ENCODE measurements at regions not wholly inside any gene's neighbourhood (a gene's known extent, or its start where the extent isn't known, plus 50 kb on each side); places are given as distances from the start of the nearest gene placed in this dataset.

DNA sequence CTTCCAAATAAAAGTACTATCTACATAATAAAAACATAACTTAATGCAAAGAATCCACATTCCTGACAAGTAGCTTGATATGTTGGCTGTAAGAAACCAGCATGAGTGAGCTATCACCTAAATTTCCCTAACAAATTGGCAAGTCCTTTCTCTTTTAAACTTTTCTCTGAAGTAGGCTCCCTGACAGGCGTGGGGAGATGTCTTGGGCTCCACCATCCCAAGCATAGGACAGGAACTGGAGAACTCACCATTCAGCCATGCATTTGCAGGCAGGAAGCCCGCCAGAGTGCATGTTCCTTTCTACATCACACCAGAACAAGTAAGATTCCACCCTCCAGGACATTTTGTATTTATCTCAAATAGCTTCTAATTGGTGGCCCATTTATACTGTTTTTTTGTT, 921.9 kb upstream of the CELF4 start:
- POLR2A ChIA-PET (ENCODE audit: low non-redundant PET), result no interaction called here
- DNase-seq (ENCODE audit: low spot score), result no peak
- CTCF ChIA-PET, result no interaction called here
- TF ChIP-seq, protein P1, sequence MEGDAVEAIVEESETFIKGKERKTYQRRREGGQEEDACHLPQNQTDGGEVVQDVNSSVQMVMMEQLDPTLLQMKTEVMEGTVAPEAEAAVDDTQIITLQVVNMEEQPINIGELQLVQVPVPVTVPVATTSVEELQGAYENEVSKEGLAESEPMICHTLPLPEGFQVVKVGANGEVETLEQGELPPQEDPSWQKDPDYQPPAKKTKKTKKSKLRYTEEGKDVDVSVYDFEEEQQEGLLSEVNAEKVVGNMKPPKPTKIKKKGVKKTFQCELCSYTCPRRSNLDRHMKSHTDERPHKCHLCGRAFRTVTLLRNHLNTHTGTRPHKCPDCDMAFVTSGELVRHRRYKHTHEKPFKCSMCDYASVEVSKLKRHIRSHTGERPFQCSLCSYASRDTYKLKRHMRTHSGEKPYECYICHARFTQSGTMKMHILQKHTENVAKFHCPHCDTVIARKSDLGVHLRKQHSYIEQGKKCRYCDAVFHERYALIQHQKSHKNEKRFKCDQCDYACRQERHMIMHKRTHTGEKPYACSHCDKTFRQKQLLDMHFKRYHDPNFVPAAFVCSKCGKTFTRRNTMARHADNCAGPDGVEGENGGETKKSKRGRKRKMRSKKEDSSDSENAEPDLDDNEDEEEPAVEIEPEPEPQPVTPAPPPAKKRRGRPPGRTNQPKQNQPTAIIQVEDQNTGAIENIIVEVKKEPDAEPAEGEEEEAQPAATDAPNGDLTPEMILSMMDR (conservative IDR thresholded peaks at IDR 0.05; ENCODE audit: low read depth), result no peak
- no peak overlapping the region for H3K27ac ChIP-seq

- H3K27ac ChIP-seq, result no peak overlapping the region
- TF ChIP-seq, protein P1 (conservative IDR thresholded peaks at IDR 0.05; ENCODE audit: low read depth), result no peak
- ChIA-PET POLR2A (ENCODE audit: low non-redundant PET) (no interaction called here), CTCF (no interaction called here)
- no peak for DNase-seq (ENCODE audit: low spot score)
Observed at GRCh38 chr18:38483326-38483725, 917.7 kb upstream of the CELF4 start.

DNA sequence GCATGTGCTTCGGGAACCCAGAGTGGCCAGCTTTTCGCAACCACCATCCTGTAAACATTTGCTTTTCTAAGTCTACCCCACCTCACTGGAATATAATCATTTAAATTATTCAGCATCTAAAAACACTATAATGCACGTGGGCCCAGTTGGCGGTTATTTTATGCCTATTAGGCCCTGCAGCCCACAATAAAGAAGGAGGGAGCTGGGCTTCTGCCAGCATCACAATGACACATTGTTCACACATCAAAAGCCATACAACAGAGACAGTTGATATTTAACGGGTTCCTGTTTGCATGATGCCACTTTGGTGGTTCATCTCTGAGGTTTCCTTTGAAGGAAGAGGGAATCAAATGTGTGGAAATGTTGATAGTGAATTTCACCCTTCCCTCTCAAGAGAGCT, 916.0 kb upstream of the CELF4 start:
- DNase-seq (ENCODE audit: low spot score), result no peak
- TF ChIP-seq, protein P1 (conservative IDR thresholded peaks at IDR 0.05; ENCODE audit: low read depth), result no peak
- ChIA-PET CTCF (no interaction called here), POLR2A (ENCODE audit: low non-redundant PET) (no interaction called here)
- H3K27ac ChIP-seq, result no peak overlapping the region

- CTCF ChIA-PET, result no interaction called here
- POLR2A ChIA-PET (ENCODE audit: low non-redundant PET), result interaction anchor here (0.5 kb wide), 1 partner anchor 115 kb away, joined by 3 read pairs; no protein-coding TSS in a partner anchor
- TF ChIP-seq, protein P1 (conservative IDR thresholded peaks at IDR 0.05; ENCODE audit: low read depth), result no peak
Observed at GRCh38 chr18:38475686-38476085, 910.1 kb upstream of the CELF4 start.

GRCh38 chr18:38473535-38473934, 907.9 kb upstream of the CELF4 start:
- ChIA-PET CTCF (no interaction called here), POLR2A (ENCODE audit: low non-redundant PET) (no interaction called here)
- DNase-seq (ENCODE audit: low spot score), result no peak
- TF ChIP-seq, protein P1 (conservative IDR thresholded peaks at IDR 0.05; ENCODE audit: low read depth), result no peak
- no peak overlapping the region for H3K27ac ChIP-seq

More at GRCh38 chr18:38475686-38476085, 910.1 kb upstream of the CELF4 start:
- H3K27ac ChIP-seq, result no peak overlapping the region
- DNase-seq (ENCODE audit: low spot score), result no peak

DNA sequence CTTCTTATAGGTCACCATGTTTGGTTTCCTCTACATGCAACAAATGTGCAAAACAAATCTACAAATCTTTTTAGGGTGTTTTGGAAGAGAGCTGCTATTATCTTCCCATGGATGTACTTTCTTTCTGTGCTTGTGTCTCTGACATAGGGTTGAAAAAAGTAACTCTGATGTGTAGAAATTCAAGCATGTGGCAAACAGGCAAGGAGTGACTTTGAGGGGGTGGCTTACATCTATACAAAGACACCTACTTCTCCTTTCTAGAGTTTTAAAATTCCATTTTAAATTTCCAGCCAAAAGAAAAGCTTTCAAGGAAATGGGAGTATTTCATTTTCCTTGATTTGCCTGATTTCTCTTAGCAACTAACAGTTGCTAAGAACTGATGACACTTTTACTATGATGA, 904.8 kb upstream of the CELF4 start:
- POLR2A ChIA-PET (ENCODE audit: low non-redundant PET), result no interaction called here
- CTCF ChIA-PET, result no interaction called here
- no peak for DNase-seq (ENCODE audit: low spot score)
- TF ChIP-seq, protein P1 (conservative IDR thresholded peaks at IDR 0.05; ENCODE audit: low read depth), result no peak
- no peak overlapping the region for H3K27ac ChIP-seq

- ChIA-PET CTCF (interaction anchor here (0.7 kb wide), 1 partner anchor 133 kb away, joined by 3 read pairs; no protein-coding TSS in a partner anchor), POLR2A (ENCODE audit: low non-redundant PET) (no interaction called here)
- TF ChIP-seq, protein P1 (conservative IDR thresholded peaks at IDR 0.05; ENCODE audit: low read depth), result no peak
- no peak for DNase-seq (ENCODE audit: low spot score)
- no peak overlapping the region for H3K27ac ChIP-seq
Observed at GRCh38 chr18:38466426-38466825, 900.8 kb upstream of the CELF4 start.

Measured in RWPE1 (cell line).